ENCODE measurements at regions not wholly inside any gene's neighbourhood (a gene's known extent, or its start where the extent isn't known, plus 50 kb on each side); places are given as distances from the start of the nearest gene placed in this dataset.

GRCh38 chr1:185559684-185560331 lies 174.4 kb upstream of the HMCN1 start:
- TF ChIP-seq EZH2 (IDR thresholded peaks at IDR 0.05; ENCODE audit: borderline replicate concordance) (no peak), CTCF (IDR thresholded peaks at IDR 0.05; ENCODE audit: poor library complexity) (peak; percentile 42), EZH2phosphoT487 (IDR thresholded peaks at IDR 0.05; ENCODE audit: low read depth, severe bottlenecking, unreplicated experiment) (no peak)

All from hepatocyte (in vitro differentiated cells).